Activated B cell treated with CpG ODN at 0.5 μM for 24 hours (primary cell): ENCODE measurements at regions not wholly inside any gene's neighbourhood (a gene's known extent, or its start where the extent isn't known, plus 50 kb on each side); places are given as distances from the start of the nearest gene placed in this dataset.

Experiments
- ATAC-seq: fragments of 200-7000 bp; cut with Tn5 transposase; one replicate; pipeline ENCODE4 v1.10.0; 2021; ENCODE audit warnings: low read depth, mild to moderate bottlenecking, moderate library complexity
- CTCF ChIA-PET: fragments of 350-600 bp; sonication (Branson Sonifier 250); formaldehyde crosslinking; loops from one replicate; lab custom pipeline; 2021; ENCODE audit warnings: antibody characterized with exemption; lab: Charles Lee
- POLR2A ChIA-PET: fragments of 350-600 bp; sonication (Branson Sonifier 250); formaldehyde crosslinking; loops from one replicate; lab custom pipeline; 2021; ENCODE audit warnings: antibody characterized with exemption; lab: Charles Lee
- DNase-seq: peaks from one replicate; pipeline ENCODE4 v3.0.0; 2022
- H3K27ac Mint-ChIP-seq: one replicate; pipeline ENCODE4 v1.8.0; 2020; ENCODE audit warnings: mixed read lengths
- H3K27me3 Mint-ChIP-seq: one replicate; pipeline ENCODE4 v1.8.0; 2021; ENCODE audit warnings: mixed read lengths
- H3K36me3 Mint-ChIP-seq: one replicate; pipeline ENCODE4 v1.8.0; 2021; ENCODE audit warnings: low read depth, mixed read lengths
- H3K4me1 Mint-ChIP-seq: one replicate; pipeline ENCODE4 v1.8.0; 2021; ENCODE audit warnings: mixed read lengths
- H3K4me3 Mint-ChIP-seq: one replicate; pipeline ENCODE4 v1.8.0; 2020; ENCODE audit warnings: mild to moderate bottlenecking, mixed read lengths
- H3K9me3 Mint-ChIP-seq: one replicate; pipeline ENCODE4 v1.8.0; 2020; ENCODE audit warnings: mixed read lengths
- CTCF ChIP-seq: fragments of 200-600 bp; IDR thresholded peaks from one replicate; pipeline ENCODE4 v1.8.0; 2022; ENCODE audit warnings: antibody characterized with exemption, mild to moderate bottlenecking
- intact Hi-C: fragments of 100-400 bp; cut with micrococcal nuclease; formaldehyde crosslinking; loops from one replicate; pipeline ENCODE4 v1.15.1; 2024

- Mint-ChIP-seq H3K27ac (no peak overlapping the region), H3K9me3 (peaks cover 1% of the 10 kb centered on the region), H3K27me3 (no peaks in the 10 kb centered on the region), H3K4me1 (peaks cover under 1% of the 10 kb centered on the region), H3K4me3 (no peak overlapping the region), H3K36me3 (no peaks in the 10 kb centered on the region)
- no peak for TF ChIP-seq CTCF
- intact Hi-C loops, result no loop called here
- no peak for DNase-seq
- no peak for ATAC-seq
- POLR2A ChIA-PET, result no interaction called here
- CTCF ChIA-PET, result no interaction called here
Observed at GRCh38 chrX:120781403-120781802, 94.3 kb downstream of the CT47B1 start.

GRCh38 chrX:120775959-120776358, 99.7 kb downstream of the CT47B1 start:
- no peaks in the 10 kb centered on the region for H3K36me3 Mint-ChIP-seq
- CTCF ChIA-PET, result no interaction called here
- H3K27ac Mint-ChIP-seq, result no peak overlapping the region
- DNase-seq, result no peak
- H3K9me3 Mint-ChIP-seq, result peaks cover 2% of the 10 kb centered on the region
- H3K4me3 Mint-ChIP-seq, result no peak overlapping the region
- no peak for TF ChIP-seq CTCF
- POLR2A ChIA-PET, result interaction anchor here (0.6 kb wide), 1 partner anchor 172 kb away, joined by 8 read pairs; the partner anchor contains the start of gene MCTS1
- H3K4me1 Mint-ChIP-seq, result peaks cover 2% of the 10 kb centered on the region
- ATAC-seq, result no peak
- H3K27me3 Mint-ChIP-seq, result no peaks in the 10 kb centered on the region
- intact Hi-C loops, result no loop called here

GRCh38 chrX:120774606-120775005, 101.1 kb downstream of the CT47B1 start:
- Mint-ChIP-seq H3K27me3 (no peaks in the 10 kb centered on the region), H3K36me3 (no peaks in the 10 kb centered on the region), H3K4me3 (no peak overlapping the region), H3K27ac (no peak overlapping the region), H3K9me3 (peaks cover 2% of the 10 kb centered on the region), H3K4me1 (peaks cover 5% of the 10 kb centered on the region)
- intact Hi-C loops, result loop anchor here (5.0 kb wide), 1 partner anchor 262 kb away; no protein-coding TSS in a partner anchor
- TF ChIP-seq CTCF, result no peak
- ChIA-PET POLR2A (no interaction called here), CTCF (no interaction called here)
- DNase-seq (no peak), ATAC-seq (no peak)

- intact Hi-C loops, result loop anchor here (5.0 kb wide), 1 partner anchor 262 kb away; no protein-coding TSS in a partner anchor
- H3K27ac Mint-ChIP-seq, result no peak overlapping the region
- ChIA-PET CTCF (no interaction called here), POLR2A (no interaction called here)
- no peak overlapping the region for H3K4me3 Mint-ChIP-seq
- peaks cover 5% of the 10 kb centered on the region for H3K4me1 Mint-ChIP-seq
- H3K9me3 Mint-ChIP-seq, result peaks cover 2% of the 10 kb centered on the region
- TF ChIP-seq CTCF, result no peak
- ATAC-seq, result no peak
- no peaks in the 10 kb centered on the region for H3K36me3 Mint-ChIP-seq
- no peak for DNase-seq
- H3K27me3 Mint-ChIP-seq, result no peaks in the 10 kb centered on the region
Observed at GRCh38 chrX:120773801-120774200, 101.9 kb downstream of the CT47B1 start.

- Mint-ChIP-seq H3K4me3 (no peak overlapping the region), H3K4me1 (peaks cover 2% of the 10 kb centered on the region), H3K9me3 (no peaks in the 10 kb centered on the region), H3K27ac (no peak overlapping the region), H3K36me3 (no peaks in the 10 kb centered on the region), H3K27me3 (no peaks in the 10 kb centered on the region)
- no peak for TF ChIP-seq CTCF
- no peak for ATAC-seq
- ChIA-PET CTCF (interaction anchor here (0.6 to 1.9 kb wide), 5 partner anchors 17 to 284 kb away, joined by 3 to 6 read pairs (median 5); partner anchors contain the start of gene MCTS1), POLR2A (no interaction called here)
- DNase-seq, result no peak
- intact Hi-C loops, result loop anchor here (1.0 to 5.0 kb wide), 6 partner anchors 15 to 271 kb away; partner anchors contain the start of gene C1GALT1C1
Observed at GRCh38 chrX:120769576-120770341, 105.9 kb downstream of the CT47B1 start.
